Putamen (tissue), 1 donor: ENCODE measurements at regions not wholly inside any gene's neighbourhood (a gene's known extent, or its start where the extent isn't known, plus 50 kb on each side); places are given as distances from the start of the nearest gene placed in this dataset.
"Not testable (repeated sequence)": the region's sequence is repeated elsewhere in the genome, so short reads cannot be mapped to it uniquely, and the experiment has no call there.

Experiments used
- DNase-seq: peaks from one replicate; pipeline ENCODE4 v3.0.0-alpha.2; 2016; ENCODE audit warnings: low spot score

GRCh38 chr3:69688400-69688799 lies 50.9 kb upstream of the MITF start:
- no peak for DNase-seq

- no peak for DNase-seq
Measured at GRCh38 chr3:69687641-69688040, 51.6 kb upstream of the MITF start.

GRCh38 chr3:69686056-69686455 lies 53.2 kb upstream of the MITF start:
- no peak for DNase-seq

- DNase-seq = no peak
Measured at GRCh38 chr3:69684309-69684961, 54.8 kb upstream of the MITF start.

GRCh38 chr3:69683082-69683806 lies 56.0 kb upstream of the MITF start:
- no peak for DNase-seq

- DNase-seq = not testable (repeated sequence)
Measured at GRCh38 chr3:69677456-69677855, 61.8 kb upstream of the MITF start.

GRCh38 chr3:69675786-69676530 lies 63.3 kb upstream of the MITF start:
- DNase-seq = peak; percentile 40

- no peak for DNase-seq
Measured at GRCh38 chr3:69674752-69675151, 64.5 kb upstream of the MITF start.

- peak; percentile 68 for DNase-seq
Measured at GRCh38 chr3:69671082-69671952, 67.9 kb upstream of the MITF start.

GRCh38 chr3:69669070-69669469 lies 70.2 kb upstream of the MITF start:
- DNase-seq = no peak

- DNase-seq = no peak
Measured at GRCh38 chr3:69665026-69665737, 74.1 kb upstream of the MITF start.

GRCh38 chr3:69660631-69661030 lies 78.6 kb upstream of the MITF start:
- DNase-seq = no peak

GRCh38 chr3:69659180-69659910 lies 79.9 kb upstream of the MITF start:
- no peak for DNase-seq

GRCh38 chr3:69658514-69659140 lies 80.6 kb upstream of the MITF start:
- no peak for DNase-seq

- not testable (repeated sequence) for DNase-seq
Measured at GRCh38 chr3:69657030-69657429, 82.2 kb upstream of the MITF start.

GRCh38 chr3:69651765-69652164 lies 87.5 kb upstream of the MITF start:
- DNase-seq = no peak

- no peak for DNase-seq
Measured at GRCh38 chr3:69650066-69650419, 89.2 kb upstream of the MITF start.

- no peak for DNase-seq
Measured at GRCh38 chr3:69649120-69650065, 89.9 kb upstream of the MITF start.

- DNase-seq = no peak
Measured at GRCh38 chr3:69648126-69648525, 91.1 kb upstream of the MITF start.
